Activated CD8-positive, alpha-beta T cell treated with anti-CD3 and anti-CD28 coated beads for 36 hours (primary cell): ENCODE measurements at regions not wholly inside any gene's neighbourhood (a gene's known extent, or its start where the extent isn't known, plus 50 kb on each side); places are given as distances from the start of the nearest gene placed in this dataset.

Source experiments
- ATAC-seq: fragments of 200-7000 bp; cut with Tn5 transposase; one replicate; pipeline ENCODE4 v1.10.0; 2021; ENCODE audit warnings: mild to moderate bottlenecking, moderate library complexity
- CTCF ChIA-PET: fragments of 350-600 bp; sonication (Branson Sonifier 250); formaldehyde crosslinking; loops from one replicate; lab custom pipeline; 2021; ENCODE audit warnings: antibody characterized with exemption; lab: Charles Lee
- POLR2A ChIA-PET: fragments of 350-600 bp; sonication (Branson Sonifier 250); formaldehyde crosslinking; loops from one replicate; lab custom pipeline; 2021; ENCODE audit warnings: antibody characterized with exemption; lab: Charles Lee
- DNase-seq: peaks from one replicate; pipeline ENCODE4 v3.0.0-alpha.2; 2020
- H3K27ac Mint-ChIP-seq: one replicate; pipeline ENCODE4 v1.8.0; 2021; ENCODE audit warnings: mild to moderate bottlenecking, mixed read lengths
- H3K27me3 Mint-ChIP-seq: one replicate; pipeline ENCODE4 v1.8.0; 2021; ENCODE audit warnings: mixed read lengths
- H3K36me3 Mint-ChIP-seq: one replicate; pipeline ENCODE4 v1.8.0; 2021; ENCODE audit warnings: low read depth, mixed read lengths
- H3K4me1 Mint-ChIP-seq: one replicate; pipeline ENCODE4 v1.8.0; 2021; ENCODE audit warnings: low read depth, mixed read lengths
- H3K4me3 Mint-ChIP-seq: one replicate; pipeline ENCODE4 v1.8.0; 2021; ENCODE audit warnings: mild to moderate bottlenecking, moderate library complexity, mixed read lengths
- H3K9me3 Mint-ChIP-seq: one replicate; pipeline ENCODE4 v1.8.0; 2021; ENCODE audit warnings: mixed read lengths
- CTCF ChIP-seq: fragments of 200-600 bp; IDR thresholded peaks from one replicate; pipeline ENCODE4 v1.8.0; 2022; ENCODE audit warnings: antibody characterized with exemption, mild to moderate bottlenecking
- intact Hi-C: fragments of 100-400 bp; cut with micrococcal nuclease; formaldehyde crosslinking; loops from one replicate; pipeline ENCODE4 v1.10.0; 2022

- Mint-ChIP-seq H3K36me3 (no peaks in the 10 kb centered on the region), H3K27me3 (peaks cover 6% of the 10 kb centered on the region), H3K9me3 (peaks cover 2% of the 10 kb centered on the region), H3K4me3 (no peak overlapping the region), H3K27ac (no peak overlapping the region), H3K4me1 (no peaks in the 10 kb centered on the region)
- ChIA-PET CTCF (no interaction called here), POLR2A (no interaction called here)
- DNase-seq (peak; percentile 1), ATAC-seq (no peak)
- TF ChIP-seq CTCF: no peak
- intact Hi-C loops: no loop called here
Observed at GRCh38 chr10:121244818-121245217, 353.4 kb downstream of the FGFR2 start.

- Mint-ChIP-seq H3K4me1 (no peaks in the 10 kb centered on the region), H3K27me3 (peaks cover 8% of the 10 kb centered on the region)
Observed at GRCh38 chr10:121245754-121246153, 352.5 kb downstream of the FGFR2 start.

GRCh38 chr10:121248266-121248665 is 350.0 kb downstream of the FGFR2 start:
- ChIA-PET POLR2A (no interaction called here), CTCF (interaction anchor here (1.1 kb wide), 1 partner anchor 11 kb away, joined by 3 read pairs; no protein-coding TSS in a partner anchor)
- Mint-ChIP-seq H3K4me1 (no peaks in the 10 kb centered on the region), H3K4me3 (no peak overlapping the region), H3K36me3 (no peaks in the 10 kb centered on the region), H3K27ac (no peak overlapping the region), H3K27me3 (peaks cover 9% of the 10 kb centered on the region), H3K9me3 (no peaks in the 10 kb centered on the region)
- ATAC-seq (no peak), DNase-seq (no peak)
- no peak for TF ChIP-seq CTCF
- intact Hi-C loops: no loop called here

More at GRCh38 chr10:121245754-121246153, 352.5 kb downstream of the FGFR2 start:
- Mint-ChIP-seq H3K36me3 (no peaks in the 10 kb centered on the region), H3K9me3 (peaks cover 2% of the 10 kb centered on the region), H3K27ac (no peak overlapping the region), H3K4me3 (no peak overlapping the region)
- DNase-seq: no peak
- TF ChIP-seq CTCF: no peak
- ATAC-seq: no peak
- intact Hi-C loops: no loop called here
- ChIA-PET CTCF (no interaction called here), POLR2A (interaction anchor here (0.8 kb wide), 1 partner anchor 485 kb away, joined by 4 read pairs; no protein-coding TSS in a partner anchor)

- no peak for DNase-seq
- no peak for ATAC-seq
- CTCF ChIA-PET: no interaction called here
- H3K9me3 Mint-ChIP-seq: no peaks in the 10 kb centered on the region
- H3K36me3 Mint-ChIP-seq: no peaks in the 10 kb centered on the region
- no peak for TF ChIP-seq CTCF
- peaks cover 3% of the 10 kb centered on the region for H3K27me3 Mint-ChIP-seq
- no peak overlapping the region for H3K4me3 Mint-ChIP-seq
- H3K4me1 Mint-ChIP-seq: no peaks in the 10 kb centered on the region
- no peak overlapping the region for H3K27ac Mint-ChIP-seq
- intact Hi-C loops: no loop called here
- POLR2A ChIA-PET: no interaction called here
Observed at GRCh38 chr10:121250995-121251764, 347.1 kb downstream of the FGFR2 start.

- intact Hi-C loops: no loop called here
- no peaks in the 10 kb centered on the region for H3K4me1 Mint-ChIP-seq
- TF ChIP-seq CTCF: no peak
- CTCF ChIA-PET: no interaction called here
- no peak overlapping the region for H3K4me3 Mint-ChIP-seq
- POLR2A ChIA-PET: interaction anchor here (0.6 kb wide), 1 partner anchor 67 kb away, joined by 3 read pairs; no protein-coding TSS in a partner anchor
- DNase-seq: no peak
- H3K9me3 Mint-ChIP-seq: peaks cover 1% of the 10 kb centered on the region
- H3K36me3 Mint-ChIP-seq: no peaks in the 10 kb centered on the region
- no peak for ATAC-seq
- peaks cover 2% of the 10 kb centered on the region for H3K27me3 Mint-ChIP-seq
- no peak overlapping the region for H3K27ac Mint-ChIP-seq
Observed at GRCh38 chr10:121252756-121253155, 345.5 kb downstream of the FGFR2 start.
